Large intestine (tissue), 3 donors: ENCODE measurements at regions not wholly inside any gene's neighbourhood (a gene's known extent, or its start where the extent isn't known, plus 50 kb on each side); places are given as distances from the start of the nearest gene placed in this dataset.
"Not testable (repeated sequence)": the region's sequence is repeated elsewhere in the genome, so short reads cannot be mapped to it uniquely, and the experiment has no call there.

Source experiments
- DNase-seq, 2 donors: peaks; one replicate each; pipeline versions ENCODE4 v3.0.0 to v3.0.0-alpha.2; 2013
- H3K27ac ChIP-seq: one replicate; pipeline ENCODE4 v1.5.1; 2013; ENCODE audit warnings: low read length
- H3K27me3 ChIP-seq: 2 replicates; pipeline ENCODE4 v1.6.1; 2013; ENCODE audit warnings: low read length; ENCODE audit not compliant: control insufficient read depth, insufficient read depth
- H3K36me3 ChIP-seq: 2 replicates; pipeline ENCODE4 v1.6.1; 2013; ENCODE audit warnings: low read length; ENCODE audit not compliant: control insufficient read depth, insufficient read depth
- H3K4me1 ChIP-seq: one replicate; pipeline ENCODE4 v1.6.1; 2013; ENCODE audit warnings: low read length; ENCODE audit not compliant: control insufficient read depth, insufficient read depth
- H3K4me3 ChIP-seq: one replicate; pipeline ENCODE4 v1.5.1; 2013; ENCODE audit warnings: low read length
- H3K9me3 ChIP-seq: one replicate; pipeline ENCODE4 v1.6.1; 2013; ENCODE audit warnings: mild to moderate bottlenecking, low read depth, low read length, moderate library complexity; ENCODE audit not compliant: control insufficient read depth
- WGBS: methylation state at CpG from one replicate; pipeline ENCODE4 v1.1.5; 2013; ENCODE audit warnings: low lambda C conversion rate; ENCODE audit not compliant: insufficient coverage; 5-methylcytosine and 5-hydroxymethylcytosine counted together

- Histone ChIP-seq H3K27ac (no peak overlapping the region), H3K4me3 (no peak overlapping the region), H3K9me3 (no peaks in the 10 kb centered on the region), H3K36me3 (no peaks in the 10 kb centered on the region), H3K27me3 (peaks cover 2% of the 10 kb centered on the region), H3K4me1 (no peaks in the 10 kb centered on the region)
- no peak for DNase-seq
- no CpG with 5 or more reads among the region's 13 CpGs for WGBS
Observed at GRCh38 chr7:131629217-131629882, 72.9 kb upstream of the PODXL start.

DNA sequence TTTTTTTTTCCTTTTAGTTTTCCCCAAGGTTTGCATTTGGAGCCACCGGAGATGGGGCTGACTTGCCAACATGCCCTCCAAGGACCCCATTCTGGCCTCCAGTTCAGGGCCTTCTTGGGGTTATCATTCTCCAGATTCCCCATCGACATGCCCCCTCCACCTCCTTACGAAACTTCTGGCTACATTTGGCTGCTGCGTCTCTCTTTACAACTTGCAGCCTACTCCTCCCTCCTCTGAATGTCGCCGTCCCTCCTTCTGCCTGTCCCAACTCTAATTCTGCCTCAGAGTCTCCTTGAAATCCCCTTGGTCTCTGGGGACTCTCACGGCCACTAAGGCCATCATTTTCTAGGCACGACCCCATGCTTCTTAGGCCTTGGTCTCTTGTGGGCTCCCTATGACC, 72.2 kb upstream of the PODXL start:
- H3K9me3 ChIP-seq, result no peaks in the 10 kb centered on the region
- no peaks in the 10 kb centered on the region for H3K4me1 ChIP-seq
- peaks cover 2% of the 10 kb centered on the region for H3K27me3 ChIP-seq
- H3K27ac ChIP-seq, result no peak overlapping the region
- no peak overlapping the region for H3K4me3 ChIP-seq
- no peak for DNase-seq
- H3K36me3 ChIP-seq, result no peaks in the 10 kb centered on the region
- WGBS, result 91% methylated on average over 4 of the region's 8 CpGs

DNA sequence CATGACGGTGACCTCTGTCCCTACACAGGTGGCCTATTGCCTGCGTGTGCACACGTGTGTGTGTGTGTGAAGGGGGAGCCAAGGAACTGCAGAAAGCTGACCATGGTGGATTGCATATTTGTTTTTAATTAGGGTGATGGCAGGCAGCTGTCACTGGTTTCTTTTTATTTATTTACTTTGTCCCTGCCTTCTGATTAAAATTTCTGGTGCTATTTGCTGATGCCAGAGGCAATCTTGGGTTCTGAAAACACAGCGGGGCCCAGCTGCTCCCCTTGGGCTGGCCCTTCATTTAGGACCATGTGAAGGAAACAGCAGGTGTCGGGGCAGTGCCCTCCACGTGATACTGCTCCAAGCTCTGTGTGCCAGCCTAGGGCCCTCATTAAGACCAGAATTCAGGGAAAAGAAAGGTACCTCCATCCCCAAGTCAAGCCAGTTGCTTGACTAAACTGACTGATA, 71.3 kb upstream of the PODXL start:
- no peak overlapping the region for H3K27ac ChIP-seq
- no peaks in the 10 kb centered on the region for H3K4me1 ChIP-seq
- no CpG with 5 or more reads among the region's 6 CpGs for WGBS
- H3K36me3 ChIP-seq, result no peaks in the 10 kb centered on the region
- DNase-seq, result peak in 1 of 2 donors; percentile 41
- peaks cover 8% of the 10 kb centered on the region for H3K27me3 ChIP-seq
- H3K4me3 ChIP-seq, result no peak overlapping the region
- no peaks in the 10 kb centered on the region for H3K9me3 ChIP-seq

DNA sequence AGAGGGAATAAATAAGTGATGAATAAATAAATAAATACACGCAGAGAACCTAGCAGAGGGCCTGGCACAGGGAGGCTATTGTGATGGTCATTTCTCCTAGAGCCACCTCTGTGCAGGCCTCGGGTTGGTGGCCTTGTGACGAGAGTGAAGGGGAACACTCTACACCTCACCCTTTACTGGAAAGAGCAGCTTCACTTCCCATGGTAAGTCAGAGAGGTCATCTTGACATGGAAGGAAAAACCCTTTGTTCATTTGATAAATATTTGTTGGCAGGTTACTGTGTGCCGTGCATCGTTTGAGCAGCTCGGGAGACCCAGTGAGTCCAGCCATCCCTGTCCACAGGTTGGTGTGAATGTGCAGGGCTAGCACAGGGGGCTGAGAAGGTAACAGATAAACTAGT, 70.2 kb upstream of the PODXL start:
- H3K4me3 ChIP-seq, result no peak overlapping the region
- no peaks in the 10 kb centered on the region for H3K9me3 ChIP-seq
- H3K36me3 ChIP-seq, result no peaks in the 10 kb centered on the region
- peaks cover 8% of the 10 kb centered on the region for H3K27me3 ChIP-seq
- DNase-seq, result no peak
- H3K27ac ChIP-seq, result no peak overlapping the region
- WGBS, result no CpG with 5 or more reads among the region's 6 CpGs
- H3K4me1 ChIP-seq, result peaks cover 2% of the 10 kb centered on the region

DNA sequence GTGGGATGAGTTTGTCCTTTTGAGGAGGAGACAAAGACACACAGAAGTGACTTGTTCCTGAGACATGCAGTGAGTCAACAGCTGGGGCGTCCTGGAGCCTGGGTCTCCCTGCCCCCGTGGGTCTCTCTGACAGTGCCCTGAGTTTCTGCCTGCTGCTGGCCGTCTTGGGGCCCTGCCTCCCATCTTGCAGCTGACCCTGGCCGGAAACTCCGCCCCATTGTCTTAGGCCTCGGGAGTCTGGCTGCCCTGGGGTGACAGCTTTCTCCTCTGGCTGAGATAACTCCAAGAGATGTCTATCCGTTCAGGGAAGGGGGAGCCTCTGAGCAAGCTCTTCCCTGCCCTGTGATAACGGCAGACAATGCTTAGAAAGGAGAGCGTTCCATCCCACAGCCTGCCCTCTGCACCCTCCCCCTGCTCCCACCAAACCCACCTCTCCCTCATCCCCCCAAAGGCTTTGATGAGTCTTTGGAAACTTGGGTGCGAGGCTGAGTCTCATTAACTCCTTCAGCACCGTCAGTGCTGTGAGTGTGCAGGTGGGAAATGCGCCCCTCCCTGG, 69.5 kb upstream of the PODXL start:
- H3K27me3 ChIP-seq, result peaks cover 6% of the 10 kb centered on the region
- no peaks in the 10 kb centered on the region for H3K36me3 ChIP-seq
- H3K4me3 ChIP-seq, result no peak overlapping the region
- H3K9me3 ChIP-seq, result no peaks in the 10 kb centered on the region
- H3K27ac ChIP-seq, result no peak overlapping the region
- no CpG with 5 or more reads among the region's 12 CpGs for WGBS
- H3K4me1 ChIP-seq, result peaks cover 2% of the 10 kb centered on the region
- no peak for DNase-seq

DNA sequence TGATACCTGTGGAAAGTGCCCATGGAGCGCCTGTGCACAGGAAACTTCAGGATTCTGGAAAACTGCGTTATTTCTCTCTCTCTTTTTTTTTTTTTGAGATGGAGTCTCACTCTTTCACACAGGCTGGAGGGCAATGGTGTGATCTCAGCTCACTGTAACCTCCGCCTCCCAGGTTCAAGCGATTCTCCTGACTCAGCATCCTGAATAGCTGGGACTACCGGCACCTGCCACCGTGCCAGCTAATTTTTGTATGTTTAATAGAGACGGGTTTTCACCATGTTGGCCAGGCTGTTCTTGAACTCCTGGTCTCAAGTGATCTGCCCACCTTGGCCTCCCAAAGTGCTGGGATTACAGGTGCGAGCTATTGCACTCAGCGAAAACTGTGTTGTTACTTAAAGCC, 68.9 kb upstream of the PODXL start:
- not testable (repeated sequence) for H3K27ac ChIP-seq, DNase-seq

GRCh38 chr7:131624536-131624935, 68.1 kb upstream of the PODXL start:
- WGBS, result no CpG with 5 or more reads among the region's 7 CpGs
- DNase-seq, result no peak
- no peak overlapping the region for H3K27ac ChIP-seq
- H3K27me3 ChIP-seq, result peaks cover 6% of the 10 kb centered on the region
- H3K36me3 ChIP-seq, result no peaks in the 10 kb centered on the region
- H3K4me3 ChIP-seq, result no peak overlapping the region
- peaks cover 4% of the 10 kb centered on the region for H3K4me1 ChIP-seq
- H3K9me3 ChIP-seq, result no peaks in the 10 kb centered on the region

More for the DNA sequence above, 68.9 kb upstream of the PODXL start:
- H3K4me1 ChIP-seq, H3K36me3 ChIP-seq, H3K9me3 ChIP-seq, H3K4me3 ChIP-seq, H3K27me3 ChIP-seq: not testable (repeated sequence)
- WGBS, result no CpG with 5 or more reads among the region's 9 CpGs

- H3K4me1 ChIP-seq, result peaks cover 7% of the 10 kb centered on the region
- H3K9me3 ChIP-seq, result no peaks in the 10 kb centered on the region
- peaks cover 6% of the 10 kb centered on the region for H3K27me3 ChIP-seq
- no CpG with 5 or more reads among the region's 10 CpGs for WGBS
- H3K4me3 ChIP-seq, result no peak overlapping the region
- no peak overlapping the region for H3K27ac ChIP-seq
- peak in 1 of 2 donors; percentile 53 for DNase-seq
- H3K36me3 ChIP-seq, result no peaks in the 10 kb centered on the region
Observed at GRCh38 chr7:131623154-131623553, 66.7 kb upstream of the PODXL start.

DNA sequence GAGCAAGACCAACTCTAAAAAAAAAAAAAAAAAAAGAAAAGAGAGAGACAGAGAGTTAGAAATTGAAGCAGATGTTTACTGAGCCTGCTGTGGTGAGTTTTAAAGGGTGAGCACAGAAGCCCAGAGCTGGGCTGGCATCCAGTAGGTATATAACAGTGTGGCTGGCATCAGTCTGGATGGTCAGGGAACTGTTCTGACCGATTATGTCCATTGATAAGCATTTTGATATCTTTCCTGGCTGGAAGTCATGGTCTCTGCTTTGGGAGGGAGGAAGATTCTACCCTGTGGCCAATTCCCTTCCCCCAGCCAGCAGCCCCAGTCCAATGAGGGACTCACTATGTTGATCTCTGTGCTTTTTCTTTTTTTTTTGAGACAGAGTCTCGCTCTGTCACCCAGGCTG, 65.2 kb upstream of the PODXL start:
- Histone ChIP-seq H3K27ac (no peak overlapping the region), H3K36me3 (no peaks in the 10 kb centered on the region), H3K27me3 (peaks cover 6% of the 10 kb centered on the region), H3K4me1 (peaks cover 7% of the 10 kb centered on the region), H3K4me3 (no peak overlapping the region), H3K9me3 (no peaks in the 10 kb centered on the region)
- WGBS, result no CpG with 5 or more reads among the region's 2 CpGs
- DNase-seq, result no peak

- WGBS, result no CpG with 5 or more reads among the region's 8 CpGs
- no peak overlapping the region for H3K27ac ChIP-seq
- DNase-seq, result no peak
Observed at GRCh38 chr7:131620673-131621609, 64.5 kb upstream of the PODXL start.

More at GRCh38 chr7:131620673-131621609, 64.5 kb upstream of the PODXL start:
- Histone ChIP-seq H3K4me3 (no peak overlapping the region), H3K27me3 (peaks cover 6% of the 10 kb centered on the region), H3K4me1 (peaks cover 7% of the 10 kb centered on the region), H3K9me3 (no peaks in the 10 kb centered on the region), H3K36me3 (no peaks in the 10 kb centered on the region)
